Mesenchymal stem cell (in vitro differentiated cells and primary cell): ENCODE measurements at regions not wholly inside any gene's neighbourhood (a gene's known extent, or its start where the extent isn't known, plus 50 kb on each side); places are given as distances from the start of the nearest gene placed in this dataset.

Experiments
- DNase-seq: peaks from one replicate; pipeline ENCODE4 v3.0.0-alpha.2; 2013
- H2AFZ ChIP-seq: one replicate; pipeline ENCODE4 v1.6.1; 2013; ENCODE audit warnings: low read depth, mild to moderate bottlenecking, control low read depth, inconsistent platforms, low read length, moderate library complexity
- H2AK5ac ChIP-seq: 2 replicates; pipeline ENCODE4 v1.6.1; 2013; ENCODE audit warnings: low read length, moderate library complexity, mild to moderate bottlenecking, inconsistent platforms; ENCODE audit not compliant: severe bottlenecking
- H2BK120ac ChIP-seq: one replicate; pipeline ENCODE4 v1.6.1; 2013; ENCODE audit warnings: low read depth, mild to moderate bottlenecking, inconsistent platforms, low read length, moderate library complexity
- H2BK12ac ChIP-seq, 2 experiments: one replicate each; pipeline ENCODE4 v1.6.1; 2013; ENCODE audit warnings: inconsistent platforms in 2 of 2, low read length in 2 of 2, mild to moderate bottlenecking in 2 of 2, moderate library complexity in 2 of 2, control low read depth in 1 of 2
- H2BK15ac ChIP-seq: one replicate; pipeline ENCODE4 v1.6.1; 2013; ENCODE audit warnings: mild to moderate bottlenecking, low read depth, inconsistent platforms; ENCODE audit not compliant: poor library complexity, severe bottlenecking
- H2BK5ac ChIP-seq: 2 replicates; pipeline ENCODE4 v1.6.1; 2013; ENCODE audit warnings: low read depth, mild to moderate bottlenecking, low read length, control low read depth, inconsistent platforms; ENCODE audit not compliant: poor library complexity, severe bottlenecking
- H3K14ac ChIP-seq, 2 experiments: one replicate each; pipeline ENCODE4 v1.6.1; 2013; ENCODE audit warnings: inconsistent platforms in 2 of 2, low read length in 2 of 2, control low read depth in 1 of 2, mild to moderate bottlenecking in 1 of 2, moderate library complexity in 1 of 2
- H3K18ac ChIP-seq, 2 experiments: one replicate each; pipeline ENCODE4 v1.6.1; 2013; ENCODE audit warnings: inconsistent platforms in 2 of 2, low read length in 2 of 2, control low read depth in 1 of 2, low read depth in 1 of 2, mild to moderate bottlenecking in 1 of 2
- H3K23ac ChIP-seq, 2 experiments: one replicate each; pipeline ENCODE4 v1.6.1; 2013; ENCODE audit warnings: inconsistent platforms in 2 of 2, low read length in 2 of 2, mild to moderate bottlenecking in 2 of 2, moderate library complexity in 2 of 2, control low read depth in 1 of 2
- H3K27ac ChIP-seq: 2 replicates; pipeline ENCODE4 v1.5.1; 2013; ENCODE audit warnings: mild to moderate bottlenecking, moderate library complexity, low read length, control low read depth, inconsistent platforms; ENCODE audit not compliant: poor library complexity, severe bottlenecking
- H3K27me3 ChIP-seq, 2 experiments: 2 replicates each; pipeline versions ENCODE4 v1.6.1 to v1.7.0; 2013; ENCODE audit warnings: low read length in 2 of 2, mild to moderate bottlenecking in 2 of 2, moderate library complexity in 2 of 2, control low read depth in 1 of 2, inconsistent platforms in 1 of 2; ENCODE audit not compliant: control insufficient read depth in 1 of 2, insufficient read depth in 1 of 2
- H3K36me3 ChIP-seq, 2 experiments: 2 replicates each; pipeline versions ENCODE4 v1.6.1 to v1.7.0; 2013; ENCODE audit warnings: low read length in 2 of 2, control low read depth in 1 of 2, inconsistent platforms in 1 of 2, low read depth in 1 of 2, mild to moderate bottlenecking in 1 of 2; ENCODE audit not compliant: insufficient read depth in 2 of 2, control insufficient read depth in 1 of 2
- H3K4ac ChIP-seq, 2 experiments: one replicate each; pipeline ENCODE4 v1.6.1; 2013; ENCODE audit warnings: inconsistent platforms in 2 of 2, low read length in 2 of 2, mild to moderate bottlenecking in 2 of 2, moderate library complexity in 2 of 2, control low read depth in 1 of 2, low read depth in 1 of 2
- H3K4me1 ChIP-seq: 2 replicates; pipeline ENCODE4 v1.6.1; 2013; ENCODE audit warnings: low read depth, low read length, control low read depth; ENCODE audit not compliant: control insufficient read depth, insufficient read depth
- H3K4me2 ChIP-seq: 2 replicates; pipeline ENCODE4 v1.6.1; 2013; ENCODE audit warnings: low read length, mild to moderate bottlenecking, inconsistent platforms; ENCODE audit not compliant: poor library complexity, severe bottlenecking
- H3K4me3 ChIP-seq, 2 experiments: 2 replicates each; pipeline versions ENCODE4 v1.5.1 to v1.7.0; 2013; ENCODE audit warnings: low read length in 2 of 2, mild to moderate bottlenecking in 2 of 2, control low read depth in 1 of 2, low read depth in 1 of 2; ENCODE audit not compliant: insufficient read depth in 1 of 2
- H3K79me1 ChIP-seq: replicated peaks from 2 replicates; pipeline ENCODE4 v1.6.1; 2013; ENCODE audit warnings: mild to moderate bottlenecking, control low read depth, low read length, inconsistent platforms; ENCODE audit not compliant: poor library complexity, severe bottlenecking
- H3K9ac ChIP-seq: 2 replicates; pipeline ENCODE4 v1.7.0; 2013; ENCODE audit warnings: mild to moderate bottlenecking, low read length, moderate library complexity
- H3K9me3 ChIP-seq: 2 replicates; pipeline ENCODE4 v1.7.0; 2013; ENCODE audit warnings: mild to moderate bottlenecking, low read length; ENCODE audit not compliant: control insufficient read depth
- H4K8ac ChIP-seq: one replicate; pipeline ENCODE4 v1.6.1; 2013; ENCODE audit warnings: inconsistent platforms, mild to moderate bottlenecking, low read length, moderate library complexity
- H4K91ac ChIP-seq: one replicate; pipeline ENCODE4 v1.6.1; 2013; ENCODE audit warnings: mild to moderate bottlenecking, low read length, inconsistent platforms
- WGBS: methylation state at CpG from one replicate; pipeline ENCODE4 v1.1.7; 2013; ENCODE audit warnings: mixed read lengths; 5-methylcytosine and 5-hydroxymethylcytosine counted together

- H2BK12ac ChIP-seq = no peak overlapping the region
- no peaks in the 10 kb centered on the region for H3K79me1 ChIP-seq
- H3K4me1 ChIP-seq = peaks cover 4% of the 10 kb centered on the region
- no peak overlapping the region for H2BK120ac ChIP-seq
- peak overlapping the region; percentile 78 for H3K4me2 ChIP-seq
- no peak overlapping the region for H3K18ac ChIP-seq
- no peak overlapping the region for H3K27ac ChIP-seq
- no peaks in the 10 kb centered on the region for H3K36me3 ChIP-seq
- H4K91ac ChIP-seq = no peak overlapping the region
- H3K14ac ChIP-seq = no peak overlapping the region
- H3K23ac ChIP-seq = no peak overlapping the region
- no peak overlapping the region for H4K8ac ChIP-seq
- H3K27me3 ChIP-seq = peaks cover 0 to 4% of the 10 kb centered on the region in 2 experiments
- no peak overlapping the region for H2AFZ ChIP-seq
- no peak overlapping the region for H2AK5ac ChIP-seq
- H2BK15ac ChIP-seq = no peak overlapping the region
- H3K9me3 ChIP-seq = no peaks in the 10 kb centered on the region
- no peak overlapping the region for H2BK5ac ChIP-seq
- peak; percentile 40 for DNase-seq
- WGBS = 22% methylated on average over 16 of the region's 16 CpGs
- no peak overlapping the region for H3K9ac ChIP-seq
- H3K4ac ChIP-seq = no peak overlapping the region
- H3K4me3 ChIP-seq = no peak overlapping the region
Measured at GRCh38 chr3:102673271-102674115, 238.7 kb downstream of the ZPLD1 start.

DNA sequence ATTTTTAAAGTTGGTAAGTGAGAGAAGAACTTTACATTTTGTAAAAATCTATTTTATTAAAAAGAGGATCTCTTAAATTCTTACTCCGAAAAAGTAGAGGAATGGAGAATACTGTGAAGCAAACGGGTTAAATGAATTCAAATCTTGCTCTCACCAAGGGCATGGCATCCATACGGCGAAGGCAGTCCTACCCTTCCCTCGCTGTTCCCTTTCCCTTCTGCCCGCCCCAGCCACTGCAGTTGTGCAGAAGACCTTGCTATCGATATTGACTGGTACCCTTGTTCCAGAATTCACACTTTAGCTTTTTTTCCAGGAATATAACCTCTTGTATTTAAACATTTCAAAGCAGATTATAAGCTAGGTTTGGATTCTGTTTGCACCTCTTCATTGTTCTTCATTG is 239.5 kb downstream of the ZPLD1 start:
- Histone ChIP-seq H3K18ac (no peak overlapping the region), H3K9me3 (no peaks in the 10 kb centered on the region)

GRCh38 chr3:102676424-102676823 is 241.6 kb downstream of the ZPLD1 start:
- no peak overlapping the region for H2BK12ac ChIP-seq
- no peak overlapping the region for H3K4ac ChIP-seq
- no peak overlapping the region for H3K9ac ChIP-seq
- H4K8ac ChIP-seq = no peak overlapping the region
- peak overlapping the region; percentile 44 for H2BK5ac ChIP-seq
- H3K79me1 ChIP-seq = no peaks in the 10 kb centered on the region
- no peak overlapping the region for H2BK15ac ChIP-seq
- no peaks in the 10 kb centered on the region for H3K36me3 ChIP-seq
- H3K27me3 ChIP-seq = peaks cover 0 to 4% of the 10 kb centered on the region in 2 experiments
- H3K23ac ChIP-seq = no peak overlapping the region
- H3K9me3 ChIP-seq = no peaks in the 10 kb centered on the region
- no peak overlapping the region for H3K4me3 ChIP-seq
- H3K4me1 ChIP-seq = peaks cover 4% of the 10 kb centered on the region
- no peak overlapping the region for H3K27ac ChIP-seq
- H2BK120ac ChIP-seq = no peak overlapping the region
- no peak for DNase-seq
- H2AFZ ChIP-seq = no peak overlapping the region
- no peak overlapping the region for H2AK5ac ChIP-seq
- H3K4me2 ChIP-seq = no peak overlapping the region
- no peak overlapping the region for H4K91ac ChIP-seq
- H3K18ac ChIP-seq = no peak overlapping the region
- no peak overlapping the region for H3K14ac ChIP-seq

More for the DNA sequence above, 239.5 kb downstream of the ZPLD1 start:
- Histone ChIP-seq H2AFZ (no peak overlapping the region), H3K79me1 (no peaks in the 10 kb centered on the region), H4K91ac (no peak overlapping the region), H2BK120ac (no peak overlapping the region), H2BK12ac (no peak overlapping the region), H2BK15ac (no peak overlapping the region), H3K14ac (no peak overlapping the region), H3K36me3 (no peaks in the 10 kb centered on the region), H3K4me2 (no peak overlapping the region), H4K8ac (no peak overlapping the region), H3K27ac (no peak overlapping the region), H3K4me3 (no peak overlapping the region), H3K4ac (no peak overlapping the region), H3K23ac (no peak overlapping the region), H2BK5ac (no peak overlapping the region), H3K27me3 (peaks cover 0 to 4% of the 10 kb centered on the region in 2 experiments), H3K9ac (no peak overlapping the region), H2AK5ac (no peak overlapping the region), H3K4me1 (peaks cover 4% of the 10 kb centered on the region)
- DNase-seq = no peak
- WGBS = 89% methylated on average over 7 of the region's 7 CpGs

- Histone ChIP-seq H3K4me2 (no peak overlapping the region), H3K4me3 (no peak overlapping the region), H2BK5ac (no peak overlapping the region), H2BK120ac (no peak overlapping the region), H3K14ac (no peak overlapping the region), H3K79me1 (no peaks in the 10 kb centered on the region), H3K9ac (no peak overlapping the region), H3K4ac (no peak overlapping the region), H2AK5ac (no peak overlapping the region), H2AFZ (no peak overlapping the region), H3K18ac (no peak overlapping the region), H2BK12ac (no peak overlapping the region), H3K4me1 (no peaks in the 10 kb centered on the region), H3K27me3 (no peaks in the 10 kb centered on the region), H4K91ac (no peak overlapping the region), H3K36me3 (no peaks in the 10 kb centered on the region), H2BK15ac (no peak overlapping the region), H3K27ac (no peak overlapping the region), H3K23ac (no peak overlapping the region), H3K9me3 (no peaks in the 10 kb centered on the region), H4K8ac (no peak overlapping the region)
- DNase-seq = no peak
Measured at GRCh38 chr3:102682741-102683140, 247.9 kb downstream of the ZPLD1 start.
